Posterior vena cava (tissue), 2 donors: ENCODE measurements at regions not wholly inside any gene's neighbourhood (a gene's known extent, or its start where the extent isn't known, plus 50 kb on each side); places are given as distances from the start of the nearest gene placed in this dataset.
"Not testable (repeated sequence)": the region's sequence is repeated elsewhere in the genome, so short reads cannot be mapped to it uniquely, and the experiment has no call there.

Experiments used
- DNase-seq: peaks from one replicate; pipeline ENCODE4 v3.0.0-alpha.2; 2020; ENCODE audit warnings: low spot score
- intact Hi-C, 2 donors: fragments of 100-400 bp; cut with DNase I; formaldehyde crosslinking; loops; one replicate each; pipeline versions ENCODE4 v1.14.1 to v1.14.2; 2022 to 2023
- donor health status: DM: yes; HTN: yes; CAD: no.
- donor health status: DM: yes; HTN: yes; CAD: no.

GRCh38 chr10:124325633-124325914 is 93.1 kb downstream of the OAT start:
- DNase-seq = peak; percentile 53
- intact Hi-C loops = no loop called here

GRCh38 chr10:124324856-124325632 is 93.7 kb downstream of the OAT start:
- intact Hi-C loops = no loop called here
- peak; percentile 64 for DNase-seq

- intact Hi-C loops = no loop called here
- DNase-seq = no peak
Observed at GRCh38 chr10:124324451-124324850, 94.3 kb downstream of the OAT start.

GRCh38 chr10:124323806-124324205 is 94.9 kb downstream of the OAT start:
- DNase-seq = no peak
- intact Hi-C loops = no loop called here

- intact Hi-C loops = no loop called here
- DNase-seq = peak; percentile 34
Observed at GRCh38 chr10:124323111-124323725, 95.5 kb downstream of the OAT start.

- DNase-seq = peak; percentile 43
Observed at GRCh38 chr10:124322191-124322980, 96.3 kb downstream of the OAT start.

GRCh38 chr10:124321433-124322089 is 97.2 kb downstream of the OAT start:
- peak; percentile 58 for DNase-seq
- intact Hi-C loops = no loop called here

More at GRCh38 chr10:124322191-124322980, 96.3 kb downstream of the OAT start:
- intact Hi-C loops = no loop called here

GRCh38 chr10:124320778-124321432 is 97.8 kb downstream of the OAT start:
- peak; percentile 73 for DNase-seq
- intact Hi-C loops = no loop called here

- intact Hi-C loops = no loop called here
- peak; percentile 35 for DNase-seq
Observed at GRCh38 chr10:124319926-124320391, 98.8 kb downstream of the OAT start.

GRCh38 chr10:124319520-124319919 is 99.2 kb downstream of the OAT start:
- intact Hi-C loops, DNase-seq: not testable (repeated sequence)

GRCh38 chr10:124318811-124319210 is 99.9 kb downstream of the OAT start:
- intact Hi-C loops = no loop called here
- DNase-seq = peak; percentile 72

- peak; percentile 73 for DNase-seq
- intact Hi-C loops = no loop called here
Observed at GRCh38 chr10:124318076-124318475, 100.6 kb downstream of the OAT start.

- intact Hi-C loops = no loop called here
Observed at GRCh38 chr10:124316326-124316725, 102.4 kb downstream of the OAT start.

GRCh38 chr10:124315591-124316270 is 103.0 kb downstream of the OAT start:
- peak; percentile 19 for DNase-seq
- intact Hi-C loops = no loop called here

More at GRCh38 chr10:124316326-124316725, 102.4 kb downstream of the OAT start:
- no peak for DNase-seq

- DNase-seq = peak; percentile 29
- intact Hi-C loops = no loop called here
Observed at GRCh38 chr10:124313374-124313773, 105.3 kb downstream of the OAT start.

- DNase-seq = peak; percentile 45
- intact Hi-C loops = no loop called here
Observed at GRCh38 chr10:124308811-124309210, 109.9 kb downstream of the OAT start.

GRCh38 chr10:124308056-124308645 is 110.6 kb downstream of the OAT start:
- intact Hi-C loops = no loop called here
- DNase-seq = peak; percentile 73

GRCh38 chr10:124307591-124307990 is 111.1 kb downstream of the OAT start:
- intact Hi-C loops = no loop called here
- peak; percentile 58 for DNase-seq
